ENCODE measurements at regions not wholly inside any gene's neighbourhood (a gene's known extent, or its start where the extent isn't known, plus 50 kb on each side); places are given as distances from the start of the nearest gene placed in this dataset.

DNA sequence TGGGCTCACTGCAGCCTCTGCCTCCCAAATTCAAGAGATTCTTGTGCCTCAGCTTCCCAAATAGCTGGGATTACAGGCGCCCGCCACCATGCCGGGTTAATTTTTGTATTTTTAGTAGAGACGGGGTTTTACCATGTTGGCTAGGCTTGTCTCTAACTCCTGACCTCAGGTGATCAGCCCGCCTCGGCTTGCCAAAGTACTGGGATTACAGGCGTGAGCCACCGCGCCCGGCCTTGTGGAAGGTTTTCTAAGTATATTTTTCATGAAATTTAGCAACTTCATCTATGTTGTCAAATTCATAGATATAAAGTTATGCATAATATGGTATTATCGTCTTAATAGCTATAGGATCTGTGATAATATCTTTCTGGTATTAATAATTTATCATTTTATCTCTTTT, 275.6 kb upstream of the GRM7 start:
- DNase-seq (ENCODE audit: low read depth), result no peak
- no peak for TF ChIP-seq CTCF (conservative IDR thresholded peaks at IDR 0.05; ENCODE audit: low read depth, low read length)
- H3K4me3 ChIP-seq (ENCODE audit: low read length), result no peak overlapping the region

DNA sequence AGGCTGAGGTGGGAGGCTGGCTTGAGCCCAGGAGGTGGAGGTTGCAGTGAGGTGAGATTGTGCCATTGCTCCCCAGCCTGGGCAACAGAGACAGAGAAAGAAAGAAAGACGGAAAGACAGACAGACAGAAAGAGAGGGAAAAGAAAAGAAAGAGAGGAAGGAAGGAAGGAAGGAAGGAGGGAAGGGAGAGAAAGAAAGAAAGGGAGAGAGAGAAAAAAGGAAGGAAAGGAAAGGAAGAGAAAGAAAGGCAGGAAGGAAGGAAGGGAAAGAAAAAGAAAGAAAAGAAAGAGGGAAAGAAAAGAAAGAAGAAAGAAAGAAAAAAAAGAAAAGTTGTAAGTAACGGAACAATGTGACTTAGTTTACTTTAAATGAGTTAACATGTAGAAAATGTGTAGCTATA, 260.7 kb upstream of the GRM7 start:
- H3K4me3 ChIP-seq (ENCODE audit: low read length), result no peak overlapping the region
- TF ChIP-seq CTCF (conservative IDR thresholded peaks at IDR 0.05; ENCODE audit: low read depth, low read length), result no peak
- no peak for DNase-seq (ENCODE audit: low read depth)

- TF ChIP-seq CTCF (conservative IDR thresholded peaks at IDR 0.05; ENCODE audit: low read depth, low read length), result no peak
Measured at GRCh38 chr3:6601374-6601773, 259.5 kb upstream of the GRM7 start.

DNA sequence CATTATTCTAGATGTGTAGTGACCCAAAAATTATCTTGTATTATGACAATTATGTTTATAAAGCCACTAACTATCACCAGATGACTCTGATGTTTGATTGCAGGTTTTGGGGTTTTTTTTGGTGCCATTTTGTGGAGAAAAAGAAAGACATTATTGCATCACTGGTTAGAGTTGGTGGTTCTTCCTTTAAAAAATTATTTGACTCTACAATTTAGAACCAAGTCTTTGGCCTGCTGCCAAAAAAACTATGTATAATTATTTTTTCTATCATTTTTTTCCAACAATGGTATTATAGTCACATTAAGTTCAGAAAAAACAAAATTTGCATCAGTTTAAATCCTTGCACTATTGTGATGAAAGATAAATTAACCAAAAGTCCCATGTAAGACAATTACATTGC, 258.6 kb upstream of the GRM7 start:
- H3K4me3 ChIP-seq (ENCODE audit: low read length), result no peak overlapping the region
- no peak for TF ChIP-seq CTCF (conservative IDR thresholded peaks at IDR 0.05; ENCODE audit: low read depth, low read length)
- no peak for DNase-seq (ENCODE audit: low read depth)

More at GRCh38 chr3:6601374-6601773, 259.5 kb upstream of the GRM7 start:
- H3K4me3 ChIP-seq (ENCODE audit: low read length), result no peak overlapping the region
- DNase-seq (ENCODE audit: low read depth), result no peak

GRCh38 chr3:6605227-6605626, 255.7 kb upstream of the GRM7 start:
- no peak for DNase-seq (ENCODE audit: low read depth)
- H3K4me3 ChIP-seq (ENCODE audit: low read length), result no peak overlapping the region
- no peak for TF ChIP-seq CTCF (conservative IDR thresholded peaks at IDR 0.05; ENCODE audit: low read depth, low read length)

- no peak overlapping the region for H3K4me3 ChIP-seq (ENCODE audit: low read length)
- no peak for TF ChIP-seq CTCF (conservative IDR thresholded peaks at IDR 0.05; ENCODE audit: low read depth, low read length)
- DNase-seq (ENCODE audit: low read depth), result no peak
Measured at GRCh38 chr3:6608843-6609242, 252.1 kb upstream of the GRM7 start.

- no peak for TF ChIP-seq CTCF (conservative IDR thresholded peaks at IDR 0.05; ENCODE audit: low read depth, low read length)
- DNase-seq (ENCODE audit: low read depth), result no peak
- H3K4me3 ChIP-seq (ENCODE audit: low read length), result no peak overlapping the region
Measured at GRCh38 chr3:6612034-6612616, 248.8 kb upstream of the GRM7 start.
